H9 (cell line): ENCODE measurements at regions not wholly inside any gene's neighbourhood (a gene's known extent, or its start where the extent isn't known, plus 50 kb on each side); places are given as distances from the start of the nearest gene placed in this dataset.
A peak's percentile ranks its signal among the peaks of the same experiment; 100 is the strongest.

Experiments
- DNase-seq: peaks from one replicate; pipeline ENCODE4 v3.0.0-alpha.2; 2017
- H2AFZ ChIP-seq: one replicate; pipeline ENCODE4 v1.6.1; 2013; ENCODE audit warnings: mild to moderate bottlenecking, low read length, control low read depth, moderate library complexity
- H2AK5ac ChIP-seq: 2 replicates; pipeline ENCODE4 v1.6.1; 2013; ENCODE audit warnings: low read length, control low read depth, mixed read lengths; ENCODE audit not compliant: insufficient read length
- H2BK120ac ChIP-seq: one replicate; pipeline ENCODE4 v1.6.1; 2013; ENCODE audit warnings: low read depth, mild to moderate bottlenecking, low read length, control low read depth, inconsistent platforms; ENCODE audit not compliant: poor library complexity, severe bottlenecking
- H2BK12ac ChIP-seq: 2 replicates; pipeline ENCODE4 v1.6.1; 2013; ENCODE audit warnings: low read length, control low read depth, mixed read lengths, low read depth; ENCODE audit not compliant: insufficient read length
- H2BK15ac ChIP-seq: 2 replicates; pipeline ENCODE4 v1.6.1; 2013; ENCODE audit warnings: low read depth, low read length, control low read depth
- H2BK20ac ChIP-seq: one replicate; pipeline ENCODE4 v1.6.1; 2013; ENCODE audit warnings: low read depth, mild to moderate bottlenecking, low read length, control low read depth, inconsistent platforms; ENCODE audit not compliant: poor library complexity, severe bottlenecking
- H2BK5ac ChIP-seq: 2 replicates; pipeline ENCODE4 v1.6.1; 2013; ENCODE audit warnings: low read length, control low read depth, mixed read lengths; ENCODE audit not compliant: insufficient read length
- H3K14ac ChIP-seq: 2 replicates; pipeline ENCODE4 v1.6.1; 2013; ENCODE audit warnings: low read length, control low read depth; ENCODE audit not compliant: insufficient read depth
- H3K18ac ChIP-seq: 2 replicates; pipeline ENCODE4 v1.6.1; 2013; ENCODE audit warnings: low read depth, mild to moderate bottlenecking, mixed read lengths, low read length, control low read depth; ENCODE audit not compliant: insufficient read length
- H3K23ac ChIP-seq: 2 replicates; pipeline ENCODE4 v1.6.1; 2013; ENCODE audit warnings: low read length, control low read depth, mixed read lengths, low read depth; ENCODE audit not compliant: insufficient read length
- H3K23me2 ChIP-seq: 2 replicates; pipeline ENCODE4 v1.6.1; 2013; ENCODE audit warnings: low read depth, mild to moderate bottlenecking, mixed read lengths, low read length, control low read depth; ENCODE audit not compliant: insufficient read length, poor library complexity, severe bottlenecking
- H3K27ac ChIP-seq: 2 replicates; pipeline ENCODE4 v1.5.1; 2013; ENCODE audit warnings: low read length, control low read depth, mixed read lengths, low read depth; ENCODE audit not compliant: insufficient read length
- H3K27me3 ChIP-seq: 2 replicates; pipeline ENCODE4 v1.6.1; 2013; ENCODE audit warnings: low read length, control low read depth, inconsistent platforms; ENCODE audit not compliant: insufficient read depth
- H3K4ac ChIP-seq: 2 replicates; pipeline ENCODE4 v1.6.1; 2013; ENCODE audit warnings: low read depth, mild to moderate bottlenecking, control low read depth, inconsistent platforms, low read length, moderate library complexity
- H3K4me1 ChIP-seq: 2 replicates; pipeline ENCODE4 v1.6.1; 2013; ENCODE audit warnings: low read length, control low read depth, inconsistent platforms; ENCODE audit not compliant: insufficient read depth
- H3K4me2 ChIP-seq: 2 replicates; pipeline ENCODE4 v1.6.1; 2013; ENCODE audit warnings: low read length, control low read depth, mixed read lengths; ENCODE audit not compliant: insufficient read length, insufficient read depth
- H3K56ac ChIP-seq: 2 replicates; pipeline ENCODE4 v1.6.1; 2013; ENCODE audit warnings: low read depth, mild to moderate bottlenecking, mixed read lengths, low read length, control low read depth; ENCODE audit not compliant: insufficient read length
- H3K79me1 ChIP-seq: 2 replicates; pipeline ENCODE4 v1.6.1; 2013; ENCODE audit warnings: low read depth, mild to moderate bottlenecking, moderate library complexity, low read length, control low read depth, inconsistent platforms; ENCODE audit not compliant: insufficient read depth, poor library complexity, severe bottlenecking
- H3K79me2 ChIP-seq: 2 replicates; pipeline ENCODE4 v1.6.1; 2013; ENCODE audit warnings: low read length, control low read depth, inconsistent platforms; ENCODE audit not compliant: insufficient read depth
- H3K9ac ChIP-seq: 2 replicates; pipeline ENCODE4 v1.6.1; 2013; ENCODE audit warnings: low read length, control low read depth, mixed read lengths; ENCODE audit not compliant: insufficient read length; ENCODE audit errors: extremely low read depth
- H3K9me3 ChIP-seq: one replicate; pipeline ENCODE4 v1.6.1; 2013; ENCODE audit warnings: low read depth, low read length, inconsistent platforms; ENCODE audit not compliant: control insufficient read depth
- H3T11ph ChIP-seq: one replicate; pipeline ENCODE4 v1.6.1; 2013; ENCODE audit warnings: mild to moderate bottlenecking, low read length, control low read depth, inconsistent platforms
- H4K20me1 ChIP-seq: one replicate; pipeline ENCODE4 v1.6.1; 2013; ENCODE audit not compliant: control insufficient read depth, insufficient read length, insufficient read depth
- H4K5ac ChIP-seq: 2 replicates; pipeline ENCODE4 v1.6.1; 2013; ENCODE audit warnings: low read depth, mild to moderate bottlenecking, mixed read lengths, low read length, control low read depth; ENCODE audit not compliant: insufficient read length
- H4K8ac ChIP-seq: replicated peaks from 2 replicates; pipeline ENCODE4 v1.6.1; 2013; ENCODE audit warnings: low read length, control low read depth, mixed read lengths, low read depth; ENCODE audit not compliant: insufficient read length
- H4K91ac ChIP-seq: 2 replicates; pipeline ENCODE4 v1.6.1; 2013; ENCODE audit warnings: low read depth, mild to moderate bottlenecking, moderate library complexity, mixed read lengths, low read length, control low read depth; ENCODE audit not compliant: insufficient read length
- H3K27ac Mint-ChIP-seq, 3 experiments: 2 replicates in 2 of 3; 3 replicates in 1 of 3; pipeline ENCODE4 v1.8.0; 2020 to 2021; ENCODE audit warnings: mixed read lengths in 3 of 3, mild to moderate bottlenecking in 1 of 3, moderate library complexity in 1 of 3
- H3K27me3 Mint-ChIP-seq: 2 replicates; pipeline ENCODE4 v1.8.0; 2021; ENCODE audit warnings: low read depth, mild to moderate bottlenecking, moderate library complexity, mixed read lengths
- H3K36me3 Mint-ChIP-seq, 3 experiments: 2 replicates in 2 of 3; 3 replicates in 1 of 3; pipeline ENCODE4 v1.8.0; 2020 to 2021; ENCODE audit warnings: low read depth in 3 of 3, mixed read lengths in 3 of 3; ENCODE audit not compliant: insufficient read depth in 1 of 3
- H3K4me1 Mint-ChIP-seq, 2 experiments: 2 replicates each; pipeline ENCODE4 v1.8.0; 2020; ENCODE audit warnings: mixed read lengths in 2 of 2
- H3K4me3 Mint-ChIP-seq, 2 experiments: 2 replicates in 1 of 2; 3 replicates in 1 of 2; pipeline ENCODE4 v1.8.0; 2020 to 2021; ENCODE audit warnings: mild to moderate bottlenecking in 2 of 2, mixed read lengths in 2 of 2, moderate library complexity in 1 of 2
- H3K9me3 Mint-ChIP-seq, 2 experiments: 2 replicates in 1 of 2; 3 replicates in 1 of 2; pipeline ENCODE4 v1.8.0; 2020; ENCODE audit warnings: mild to moderate bottlenecking in 2 of 2, mixed read lengths in 2 of 2, moderate library complexity in 1 of 2
- CTCF ChIP-seq: fragments of 200-600 bp; sonication (generic); conservative IDR thresholded peaks from 3 replicates; pipeline ENCODE4 v1.8.0; 2021; ENCODE audit warnings: antibody characterized with exemption, mild to moderate bottlenecking
- WGBS: extraction: QIAGEN DNeasy Blood & Tissue Kit; methylation state at CpG from one replicate; pipeline ENCODE4 v1.1.7; 2013; ENCODE audit warnings: missing lambda C conversion rate, low lambda C conversion rate, mixed read lengths; ENCODE audit not compliant: insufficient read length; ENCODE audit errors: extremely low coverage; 5-methylcytosine and 5-hydroxymethylcytosine counted together

- H3K27ac ChIP-seq, result no peak overlapping the region
- TF ChIP-seq CTCF, result no peak
- no peak overlapping the region for H3K4ac ChIP-seq
- H2AFZ ChIP-seq, result no peak overlapping the region
- no peak overlapping the region for H3K9ac ChIP-seq
- H4K8ac ChIP-seq, result no peak overlapping the region
- no peak overlapping the region for H3K18ac ChIP-seq
- H3K4me1 ChIP-seq, result 0 out of 2 replicates have a peak, but pooled peaks cover 2% of the 10 kb centered on the region
- no peak overlapping the region for H3K4me2 ChIP-seq
- no peak overlapping the region for H2BK12ac ChIP-seq
- Mint-ChIP-seq H3K4me1 (peaks cover 10 to 14% of the 10 kb centered on the region in 2 experiments), H3K4me3 (no peak overlapping the region), H3K27me3 (no peaks in the 10 kb centered on the region), H3K27ac (no peak overlapping the region), H3K9me3 (no peaks in the 10 kb centered on the region), H3K36me3 (no peaks in the 10 kb centered on the region)
- no peaks in the 10 kb centered on the region for H3K27me3 ChIP-seq
- no peak overlapping the region for H2BK5ac ChIP-seq
- no CpG with 5 or more reads among the region's 3 CpGs for WGBS
- no peak for DNase-seq
- H3K14ac ChIP-seq, result no peak overlapping the region
- no peak overlapping the region for H4K5ac ChIP-seq
- peak overlapping the region; percentile 75 for H2BK20ac ChIP-seq
- H2AK5ac ChIP-seq, result no peak overlapping the region
- H3K23me2 ChIP-seq, result no peaks in the 10 kb centered on the region
- H3K56ac ChIP-seq, result no peak overlapping the region
- H3K9me3 ChIP-seq, result no peaks in the 10 kb centered on the region
- no peak overlapping the region for H2BK15ac ChIP-seq
- H3T11ph ChIP-seq, result no peak overlapping the region
- no peaks in the 10 kb centered on the region for H3K79me2 ChIP-seq
- H2BK120ac ChIP-seq, result no peak overlapping the region
- H4K20me1 ChIP-seq, result no peaks in the 10 kb centered on the region
- no peak overlapping the region for H3K23ac ChIP-seq
- H4K91ac ChIP-seq, result no peak overlapping the region
- no peaks in the 10 kb centered on the region for H3K79me1 ChIP-seq
Observed at GRCh38 chr7:16095171-16095950, 326.0 kb downstream of the CRPPA start.
